AG04449 (cell line): ENCODE measurements at regions not wholly inside any gene's neighbourhood (a gene's known extent, or its start where the extent isn't known, plus 50 kb on each side); places are given as distances from the start of the nearest gene placed in this dataset.
"Not testable (repeated sequence)": the region's sequence is repeated elsewhere in the genome, so short reads cannot be mapped to it uniquely, and the experiment has no call there.

ENCODE experiments used
- CTCF ChIA-PET: fragments of 350-600 bp; formaldehyde crosslinking; extraction: SDS; loops from one replicate; lab custom pipeline; 2021; ENCODE audit warnings: antibody characterized with exemption; lab: Yijun Ruan, JAX
- POLR2A ChIA-PET: fragments of 400-600, 350-600 bp; formaldehyde crosslinking; extraction: SDS; loops from one replicate; lab custom pipeline; 2020; ENCODE audit warnings: antibody characterized with exemption, inconsistent platforms; lab: Yijun Ruan, JAX
- DNase-seq: peaks from one replicate; pipeline ENCODE4 v3.0.0-alpha.2; 2010; ENCODE audit warnings: low read depth, low spot score
- H3K4me3 ChIP-seq: 2 replicates; pipeline ENCODE4 v1.5.1; 2011; ENCODE audit warnings: low read depth, mild to moderate bottlenecking, control low read depth, low read length
- TF ChIP-seq, protein P1 (sequence below): IDR thresholded peaks from one replicate; pipeline ENCODE4 v1.5.1; 2011; ENCODE audit warnings: mild to moderate bottlenecking, moderate library complexity, low read length, control low read depth, inconsistent platforms; ENCODE audit not compliant: insufficient read depth; ENCODE audit errors: missing control alignments

DNA sequence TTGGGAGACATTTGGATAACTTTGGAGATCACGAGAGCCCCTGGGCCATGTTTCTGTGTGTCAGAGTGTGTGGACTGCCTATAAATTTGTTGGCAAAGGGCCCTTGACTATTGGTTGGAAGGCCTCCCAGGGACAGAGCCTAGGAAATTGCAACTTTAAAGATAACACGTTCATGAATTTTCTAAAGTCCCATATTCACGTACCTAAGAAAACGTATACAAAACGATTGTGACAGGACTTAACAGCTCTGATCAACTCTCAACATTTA is 55.8 kb downstream of the DOP1B start:
- no peak for DNase-seq
- TF ChIP-seq, protein P1, sequence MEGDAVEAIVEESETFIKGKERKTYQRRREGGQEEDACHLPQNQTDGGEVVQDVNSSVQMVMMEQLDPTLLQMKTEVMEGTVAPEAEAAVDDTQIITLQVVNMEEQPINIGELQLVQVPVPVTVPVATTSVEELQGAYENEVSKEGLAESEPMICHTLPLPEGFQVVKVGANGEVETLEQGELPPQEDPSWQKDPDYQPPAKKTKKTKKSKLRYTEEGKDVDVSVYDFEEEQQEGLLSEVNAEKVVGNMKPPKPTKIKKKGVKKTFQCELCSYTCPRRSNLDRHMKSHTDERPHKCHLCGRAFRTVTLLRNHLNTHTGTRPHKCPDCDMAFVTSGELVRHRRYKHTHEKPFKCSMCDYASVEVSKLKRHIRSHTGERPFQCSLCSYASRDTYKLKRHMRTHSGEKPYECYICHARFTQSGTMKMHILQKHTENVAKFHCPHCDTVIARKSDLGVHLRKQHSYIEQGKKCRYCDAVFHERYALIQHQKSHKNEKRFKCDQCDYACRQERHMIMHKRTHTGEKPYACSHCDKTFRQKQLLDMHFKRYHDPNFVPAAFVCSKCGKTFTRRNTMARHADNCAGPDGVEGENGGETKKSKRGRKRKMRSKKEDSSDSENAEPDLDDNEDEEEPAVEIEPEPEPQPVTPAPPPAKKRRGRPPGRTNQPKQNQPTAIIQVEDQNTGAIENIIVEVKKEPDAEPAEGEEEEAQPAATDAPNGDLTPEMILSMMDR, result no peak
- H3K4me3 ChIP-seq, result no peak overlapping the region
- POLR2A ChIA-PET, result interaction anchor here (0.7 kb wide), 1 partner anchor 127 kb away, joined by 3 read pairs; no protein-coding TSS in a partner anchor
- CTCF ChIA-PET, result interaction anchor here (0.9 to 6.6 kb wide), 8 partner anchors 10 to 118 kb away, joined by 3 to 99 read pairs (median 4); no protein-coding TSS in a partner anchor

DNA sequence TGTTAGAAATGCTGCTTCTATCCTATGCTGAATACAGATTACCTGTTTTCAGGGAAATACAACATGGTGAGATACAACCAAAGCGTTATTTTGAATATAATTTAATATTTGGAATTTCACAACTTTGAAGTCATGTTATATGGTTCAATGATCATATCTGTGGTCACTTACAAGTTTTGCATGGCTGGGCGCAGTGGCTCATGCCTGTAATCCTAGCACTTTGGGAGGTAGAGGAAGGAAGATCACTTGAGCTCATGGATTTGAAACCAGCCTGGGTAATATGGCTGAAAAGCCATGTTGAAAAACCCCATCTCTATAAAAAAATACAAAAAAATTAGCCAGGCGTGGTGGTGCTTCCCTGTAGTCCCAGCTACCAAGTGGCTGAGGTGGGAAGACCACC is 57.9 kb downstream of the DOP1B start:
- ChIA-PET POLR2A (no interaction called here), CTCF (interaction anchor here (6.6 kb wide), 1 partner anchor 74 kb away, joined by 99 read pairs; no protein-coding TSS in a partner anchor)
- DNase-seq, result no peak
- TF ChIP-seq, protein P1, result no peak
- no peak overlapping the region for H3K4me3 ChIP-seq

DNA sequence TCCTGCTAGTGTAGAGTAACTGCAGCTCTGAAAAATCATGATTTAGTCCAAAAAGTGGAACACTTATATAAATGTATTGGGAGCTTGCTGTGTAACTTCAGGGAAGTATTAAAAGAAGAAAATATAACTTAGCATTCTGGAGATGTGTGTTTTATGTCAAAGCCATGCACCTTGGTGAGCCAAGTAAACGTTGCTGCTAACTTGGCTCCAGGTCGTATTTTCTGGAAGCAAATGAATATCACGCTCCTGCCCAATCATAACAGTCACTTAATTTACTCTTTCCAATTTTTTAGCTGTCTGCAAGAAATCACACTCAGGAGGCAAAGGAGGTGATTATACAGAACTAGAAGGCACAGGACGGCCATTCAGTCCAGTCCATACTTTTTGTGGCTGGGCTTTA is 61.1 kb downstream of the DOP1B start:
- CTCF ChIA-PET, result interaction anchor here (0.9 kb wide), 1 partner anchor 8 kb away, joined by 4 read pairs; no protein-coding TSS in a partner anchor
- POLR2A ChIA-PET, result no interaction called here
- no peak for DNase-seq
- H3K4me3 ChIP-seq, result no peak overlapping the region
- TF ChIP-seq, protein P1, result no peak

DNA sequence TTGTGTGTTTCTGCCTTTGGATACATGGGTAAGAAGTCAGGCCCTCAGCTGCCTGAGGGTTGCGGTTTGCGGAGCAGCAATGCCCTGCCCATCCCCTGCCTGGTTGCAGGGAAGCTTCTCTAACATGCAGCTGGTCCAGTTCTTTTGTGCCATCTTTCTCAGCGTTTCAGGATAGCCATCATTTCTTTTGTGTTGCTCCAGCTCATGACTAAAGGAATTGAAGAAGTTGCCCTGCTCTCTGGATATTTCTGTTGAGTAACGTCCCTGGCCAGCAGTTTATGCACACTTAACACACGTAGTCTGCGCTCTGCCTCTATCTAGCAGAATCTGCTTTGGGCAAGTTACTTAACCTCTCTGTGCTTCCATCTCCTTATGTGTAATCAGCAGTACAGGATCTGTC is 62.1 kb downstream of the DOP1B start:
- CTCF ChIA-PET, result interaction anchor here (0.8 to 0.9 kb wide), 2 partner anchors 9 to 12 kb away, joined by 3 to 4 read pairs; no protein-coding TSS in a partner anchor
- TF ChIP-seq, protein P1, result no peak
- POLR2A ChIA-PET, result interaction anchor here (0.5 kb wide), 1 partner anchor 36 kb away, joined by 3 read pairs; no protein-coding TSS in a partner anchor
- no peak overlapping the region for H3K4me3 ChIP-seq
- no peak for DNase-seq

DNA sequence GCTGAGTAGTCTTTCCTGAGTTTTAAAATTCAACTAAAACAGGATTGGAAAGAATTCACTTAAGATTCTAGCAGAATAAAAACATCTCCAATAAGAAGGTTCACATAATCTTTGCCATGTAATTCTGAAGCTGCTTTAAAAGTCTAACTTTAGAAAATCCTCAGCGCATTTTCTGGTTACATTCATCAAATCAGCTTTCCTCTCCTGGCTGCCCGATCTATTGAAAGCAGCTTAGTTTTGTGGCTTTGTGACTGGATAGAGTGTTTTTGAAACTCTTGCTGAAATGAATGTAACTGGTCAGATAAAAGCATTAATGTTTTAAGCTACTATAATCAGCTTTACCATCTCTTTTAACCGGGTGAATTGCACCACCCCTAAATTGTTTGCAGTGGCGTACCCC is 66.8 kb downstream of the DOP1B start:
- TF ChIP-seq, protein P1, result no peak
- H3K4me3 ChIP-seq, result no peak overlapping the region
- POLR2A ChIA-PET, result no interaction called here
- CTCF ChIA-PET, result interaction anchor here (0.6 to 2.6 kb wide), 7 partner anchors 10 to 130 kb away, joined by 3 to 10 read pairs (median 3); no protein-coding TSS in a partner anchor
- DNase-seq, result no peak

DNA sequence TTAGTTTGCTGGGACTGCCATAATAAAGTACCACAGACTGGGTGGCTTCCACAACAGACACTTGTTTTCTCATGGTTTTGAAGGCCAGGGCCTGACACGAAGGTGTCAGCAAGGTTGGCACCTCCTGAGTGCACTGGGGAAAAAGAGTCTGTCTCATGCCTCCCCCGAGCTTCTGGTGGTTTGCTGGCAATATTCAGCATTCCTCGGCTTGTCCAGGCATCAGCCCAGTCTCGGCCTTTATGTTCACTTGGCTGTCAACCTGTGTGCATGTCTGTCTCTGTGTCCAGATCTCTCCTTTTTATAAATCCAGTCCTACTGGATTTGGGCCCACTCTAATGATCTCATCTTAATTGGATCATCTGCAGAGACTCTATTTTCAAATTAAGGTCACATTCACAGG is 72.6 kb downstream of the DOP1B start:
- TF ChIP-seq, protein P1, result no peak
- H3K4me3 ChIP-seq, result no peak overlapping the region
- DNase-seq, result no peak
- ChIA-PET POLR2A (no interaction called here), CTCF (no interaction called here)

DNA sequence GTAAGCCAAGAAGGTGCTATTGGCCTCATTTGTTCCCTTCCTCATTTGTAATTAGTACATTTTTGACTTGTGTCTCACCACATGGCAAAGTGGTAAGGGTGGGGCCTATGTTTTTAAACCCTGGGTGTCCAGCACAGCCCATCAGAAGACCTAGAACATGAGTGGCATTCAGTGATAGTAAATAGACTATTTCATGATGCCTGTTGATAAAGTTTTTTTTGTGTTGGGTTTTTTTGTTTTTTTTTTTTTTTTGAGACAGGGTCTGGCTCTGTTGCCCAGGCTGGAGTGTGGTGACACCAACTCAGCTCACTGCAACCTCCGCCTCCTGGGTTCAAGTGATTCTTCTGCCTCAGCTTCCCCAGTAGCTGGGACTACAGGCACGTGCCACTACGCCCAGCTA is 74.8 kb downstream of the DOP1B start:
- POLR2A ChIA-PET, DNase-seq, H3K4me3 ChIP-seq: not testable (repeated sequence)
- CTCF ChIA-PET, result interaction anchor here (0.8 to 1.2 kb wide), 2 partner anchors 16 to 30 kb away, joined by 3 read pairs; no protein-coding TSS in a partner anchor
